ENCODE measurements at regions not wholly inside any gene's neighbourhood (a gene's known extent, or its start where the extent isn't known, plus 50 kb on each side); places are given as distances from the start of the nearest gene placed in this dataset.
"Not testable (repeated sequence)": the region's sequence is repeated elsewhere in the genome, so short reads cannot be mapped to it uniquely, and the experiment has no call there.

GRCh38 chr3:125914608-125915436, 54.2 kb upstream of the ROPN1B start:
- intact Hi-C loops (cut with micrococcal nuclease), result loop anchor here (5.0 to 10.0 kb wide), 9 partner anchors 148 to 1953 kb away; partner anchors contain the start of genes CCDC14 (in 1 of the 2), HEG1 (in 1 of the 2), KLF15 (in 1 of the 2) and MCM2 (in 1 of the 2)
- H3K27me3 ChIP-seq (ENCODE audit: control insufficient read depth in 2 of 2, insufficient read depth in 2 of 2, low read length in 2 of 2); ATAC-seq; H3K36me3 Mint-ChIP-seq; H3K9me3 Mint-ChIP-seq; H3K36me3 ChIP-seq (ENCODE audit: control insufficient read depth in 2 of 3, insufficient read depth in 3 of 3, low read length in 3 of 3); H3K9me3 ChIP-seq (ENCODE audit: control insufficient read depth in 2 of 3, low read length in 3 of 3); CTCF ChIA-PET; H3K4me1 ChIP-seq (ENCODE audit: control insufficient read depth in 2 of 2, insufficient read depth in 2 of 2, low read length in 2 of 2); H3K27me3 Mint-ChIP-seq: not testable (repeated sequence)
- Mint-ChIP-seq H3K4me3 (peak overlapping the region; percentile 78 to 94 (median 91)), H3K27ac (peak overlapping the region; percentile 81 to 99 (median 91)), H3K4me1 (peaks cover 6 to 18% (median 13%) of the 10 kb centered on the region in 7 donors)
- peak overlapping the region; percentile 53 for H3K4me3 ChIP-seq (ENCODE audit: low read length)
- H3K27ac ChIP-seq (ENCODE audit: low read depth, low read length), result peak overlapping the region; percentile 83
- DNase-seq, result peak in 2 of 9 donors; percentile 8 to 16
- POLR2A ChIA-PET, result interaction anchor here (1.2 kb wide), 1 partner anchor 560 kb away, joined by 4 read pairs; no protein-coding TSS in a partner anchor

GRCh38 chr3:125915437-125915787, 53.6 kb upstream of the ROPN1B start:
- H3K27ac Mint-ChIP-seq, result peak overlapping the region; percentile 86 to 99 (median 94)
- Histone ChIP-seq H3K27ac (ENCODE audit: low read depth, low read length) (peak overlapping the region; percentile 83), H3K4me3 (ENCODE audit: low read length) (peak overlapping the region; percentile 53)
- intact Hi-C loops (cut with micrococcal nuclease), result loop anchor here (5.0 to 10.0 kb wide), 9 partner anchors 148 to 1953 kb away; partner anchors contain the start of genes CCDC14 (in 1 of the 2), HEG1 (in 1 of the 2), KLF15 (in 1 of the 2) and MCM2 (in 1 of the 2)
- H3K4me1 Mint-ChIP-seq, result peaks cover 6 to 18% (median 13%) of the 10 kb centered on the region in 7 donors
- H3K9me3 ChIP-seq (ENCODE audit: control insufficient read depth in 2 of 3, low read length in 3 of 3); DNase-seq; CTCF ChIA-PET; H3K27me3 ChIP-seq (ENCODE audit: control insufficient read depth in 2 of 2, insufficient read depth in 2 of 2, low read length in 2 of 2); H3K27me3 Mint-ChIP-seq; H3K36me3 ChIP-seq (ENCODE audit: control insufficient read depth in 2 of 3, insufficient read depth in 3 of 3, low read length in 3 of 3); H3K4me1 ChIP-seq (ENCODE audit: control insufficient read depth in 2 of 2, insufficient read depth in 2 of 2, low read length in 2 of 2); ATAC-seq; H3K36me3 Mint-ChIP-seq; H3K9me3 Mint-ChIP-seq: not testable (repeated sequence)
- POLR2A ChIA-PET, result interaction anchor here (0.7 to 1.2 kb wide), 2 partner anchors 30 to 559 kb away, joined by 3 to 4 read pairs; no protein-coding TSS in a partner anchor
- peak overlapping the region; percentile 82 to 94 (median 91) for H3K4me3 Mint-ChIP-seq

GRCh38 chr3:125915792-125916375, 53.1 kb upstream of the ROPN1B start:
- H3K36me3 Mint-ChIP-seq; H3K9me3 Mint-ChIP-seq; H3K4me1 ChIP-seq (ENCODE audit: control insufficient read depth in 2 of 2, insufficient read depth in 2 of 2, low read length in 2 of 2); H3K9me3 ChIP-seq (ENCODE audit: control insufficient read depth in 2 of 3, low read length in 3 of 3); H3K27me3 ChIP-seq (ENCODE audit: control insufficient read depth in 2 of 2, insufficient read depth in 2 of 2, low read length in 2 of 2); H3K27me3 Mint-ChIP-seq; H3K36me3 ChIP-seq (ENCODE audit: control insufficient read depth in 2 of 3, insufficient read depth in 3 of 3, low read length in 3 of 3); CTCF ChIA-PET: not testable (repeated sequence)
- Mint-ChIP-seq H3K27ac (peak overlapping the region; percentile 86 to 99 (median 94)), H3K4me1 (peaks cover 6 to 18% (median 13%) of the 10 kb centered on the region in 7 donors), H3K4me3 (peak overlapping the region; percentile 82 to 94 (median 91))
- peak; percentile 97 to 100 (median 99) for DNase-seq
- POLR2A ChIA-PET, result interaction anchor here (0.7 kb wide), 1 partner anchor 30 kb away, joined by 3 read pairs; no protein-coding TSS in a partner anchor
- peak; percentile 80 for ATAC-seq
- intact Hi-C loops (cut with micrococcal nuclease), result loop anchor here (1.0 to 10.0 kb wide), 22 partner anchors 74 to 1954 kb away; partner anchors contain the start of genes KLF15 (in 2 of the 2), SLC41A3 (in 2 of the 2), ABTB1 (in 1 of the 2) and CCDC14 (in 1 of the 2)
- Histone ChIP-seq H3K27ac (ENCODE audit: low read depth, low read length) (peak overlapping the region; percentile 83), H3K4me3 (ENCODE audit: low read length) (peak overlapping the region; percentile 53)

DNA sequence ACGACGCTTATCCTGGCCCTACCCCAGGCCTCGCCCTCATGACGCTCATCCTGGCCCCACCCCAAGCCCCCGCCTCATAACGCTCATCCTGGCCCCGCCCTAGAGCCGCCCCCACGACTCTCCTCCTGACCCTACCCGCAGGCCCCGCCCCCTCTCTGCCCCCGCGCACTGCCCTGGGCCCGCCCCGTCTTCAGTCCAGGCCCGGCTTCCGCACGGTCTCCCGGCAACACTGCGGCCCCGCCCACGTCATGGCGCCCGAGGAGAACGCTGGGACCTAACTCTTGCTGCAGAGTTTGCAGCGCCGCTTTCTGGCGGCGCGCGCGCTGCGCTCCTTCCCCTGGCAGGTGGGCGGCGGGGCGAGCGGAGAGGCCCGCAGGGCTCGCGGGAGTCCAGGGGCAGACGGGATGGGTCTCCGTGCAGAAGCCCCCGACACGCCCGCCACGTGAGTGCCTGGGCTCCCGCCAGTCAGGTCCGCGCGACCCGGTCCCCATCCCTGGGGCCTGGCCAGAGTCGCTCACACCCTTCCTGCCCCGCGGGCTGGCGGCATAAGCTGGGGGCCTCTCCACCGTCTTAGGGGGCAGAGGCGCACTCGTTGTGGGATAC, 52.5 kb upstream of the ROPN1B start:
- intact Hi-C loops (cut with micrococcal nuclease), result loop anchor here (1.0 to 10.0 kb wide), 22 partner anchors 74 to 1954 kb away; partner anchors contain the start of genes KLF15 (in 2 of the 2), SLC41A3 (in 2 of the 2), ABTB1 (in 1 of the 2) and CCDC14 (in 1 of the 2)
- peak overlapping the region; percentile 86 to 99 (median 94) for H3K27ac Mint-ChIP-seq
- Histone ChIP-seq H3K36me3 (ENCODE audit: control insufficient read depth in 2 of 3, insufficient read depth in 3 of 3, low read length in 3 of 3) (no peaks in the 10 kb centered on the region), H3K27me3 (ENCODE audit: control insufficient read depth in 2 of 2, insufficient read depth in 2 of 2, low read length in 2 of 2) (no peaks in the 10 kb centered on the region), H3K4me1 (ENCODE audit: control insufficient read depth in 2 of 2, insufficient read depth in 2 of 2, low read length in 2 of 2) (no peaks in the 10 kb centered on the region), H3K27ac (ENCODE audit: low read depth, low read length) (peak overlapping the region; percentile 83), H3K9me3 (ENCODE audit: control insufficient read depth in 2 of 3, low read length in 3 of 3) (no peaks in the 10 kb centered on the region), H3K4me3 (ENCODE audit: low read length) (peak overlapping the region; percentile 75)
- H3K9me3 Mint-ChIP-seq, result no peaks in the 10 kb centered on the region
- CTCF ChIA-PET, result no interaction called here
- H3K4me3 Mint-ChIP-seq, result peak overlapping the region; percentile 82 to 94 (median 91)
- no peaks in the 10 kb centered on the region for H3K36me3 Mint-ChIP-seq
- peaks cover 6 to 18% (median 13%) of the 10 kb centered on the region in 7 donors for H3K4me1 Mint-ChIP-seq
- peak in 6 of 9 donors; percentile 91 to 96 (median 94) for DNase-seq
- POLR2A ChIA-PET, result interaction anchor here (1.0 kb wide), 1 partner anchor 168 kb away, joined by 3 read pairs; the partner anchor contains the start of gene SLC41A3
- H3K27me3 Mint-ChIP-seq, result no peaks in the 10 kb centered on the region
- peak; percentile 98 for ATAC-seq

- Histone ChIP-seq H3K4me3 (ENCODE audit: low read length) (peak overlapping the region; percentile 75), H3K27ac (ENCODE audit: low read depth, low read length) (peak overlapping the region; percentile 83)
- H3K36me3 Mint-ChIP-seq; H3K9me3 Mint-ChIP-seq; CTCF ChIA-PET; H3K9me3 ChIP-seq (ENCODE audit: control insufficient read depth in 2 of 3, low read length in 3 of 3); H3K4me1 ChIP-seq (ENCODE audit: control insufficient read depth in 2 of 2, insufficient read depth in 2 of 2, low read length in 2 of 2); H3K36me3 ChIP-seq (ENCODE audit: control insufficient read depth in 2 of 3, insufficient read depth in 3 of 3, low read length in 3 of 3); H3K27me3 ChIP-seq (ENCODE audit: control insufficient read depth in 2 of 2, insufficient read depth in 2 of 2, low read length in 2 of 2); ATAC-seq; H3K27me3 Mint-ChIP-seq: not testable (repeated sequence)
- peak in 7 of 9 donors; percentile 6 to 32 (median 22) for DNase-seq
- POLR2A ChIA-PET, result interaction anchor here (1.0 kb wide), 1 partner anchor 167 kb away, joined by 3 read pairs; the partner anchor contains the start of gene SLC41A3
- Mint-ChIP-seq H3K4me3 (peak overlapping the region; percentile 82 to 94 (median 91)), H3K4me1 (peaks cover 6 to 18% (median 13%) of the 10 kb centered on the region in 7 donors), H3K27ac (peak overlapping the region; percentile 80 to 99 (median 88))
- intact Hi-C loops (cut with micrococcal nuclease), result loop anchor here (2.0 to 10.0 kb wide), 13 partner anchors 74 to 1955 kb away; partner anchors contain the start of genes CCDC14 (in 1 of the 2), HEG1 (in 1 of the 2), KLF15 (in 1 of the 2) and MCM2 (in 1 of the 2)
These were observed 51.9 kb upstream of the ROPN1B start for GRCh38 chr3:125917020-125917549.

GRCh38 chr3:125918024-125918423, 51.0 kb upstream of the ROPN1B start:
- peak overlapping the region in 2 of 9 donors; percentile 19 to 89 for H3K27ac Mint-ChIP-seq

More at GRCh38 chr3:125918024-125918423, 51.0 kb upstream of the ROPN1B start:
- H3K27me3 Mint-ChIP-seq; ATAC-seq; H3K36me3 Mint-ChIP-seq; H3K9me3 Mint-ChIP-seq; DNase-seq; POLR2A ChIA-PET; CTCF ChIA-PET; H3K27me3 ChIP-seq (ENCODE audit: control insufficient read depth in 2 of 2, insufficient read depth in 2 of 2, low read length in 2 of 2); H3K4me1 ChIP-seq (ENCODE audit: control insufficient read depth in 2 of 2, insufficient read depth in 2 of 2, low read length in 2 of 2); H3K9me3 ChIP-seq (ENCODE audit: control insufficient read depth in 2 of 3, low read length in 3 of 3); H3K27ac ChIP-seq (ENCODE audit: low read depth, low read length); H3K36me3 ChIP-seq (ENCODE audit: control insufficient read depth in 2 of 3, insufficient read depth in 3 of 3, low read length in 3 of 3); H3K4me3 ChIP-seq (ENCODE audit: low read length): not testable (repeated sequence)
- Mint-ChIP-seq H3K4me3 (peak overlapping the region in 3 of 10 donors; percentile 16 to 90 (median 86)), H3K4me1 (peaks cover 6 to 18% (median 13%) of the 10 kb centered on the region in 7 donors)
- intact Hi-C loops (cut with micrococcal nuclease), result loop anchor here (5.0 to 10.0 kb wide), 9 partner anchors 151 to 1956 kb away; partner anchors contain the start of genes CCDC14 (in 1 of the 2), HEG1 (in 1 of the 2), KLF15 (in 1 of the 2) and MCM2 (in 1 of the 2)

Measured in naive thymus-derived CD4-positive, alpha-beta T cell (primary cell).